OCI-LY7 (cell line): ENCODE measurements at regions not wholly inside any gene's neighbourhood (a gene's known extent, or its start where the extent isn't known, plus 50 kb on each side); places are given as distances from the start of the nearest gene placed in this dataset.

ENCODE experiments used
- BruUV-seq: library from RNA; stranded (reverse); fragments of 400-500 nt; replicated peaks from 2 replicates; lab custom pipeline; 2021; lab: Mats Ljungman, UMichigan
- CTCF ChIA-PET: fragments of 300-600 bp; sonication (Branson Sonifier 250); formaldehyde crosslinking; loops from one replicate; lab custom pipeline; 2022; ENCODE audit warnings: antibody characterized with exemption; ENCODE audit not compliant: unreplicated experiment; lab: Charles Lee
- POLR2A ChIA-PET: fragments of 300-600 bp; sonication (Branson Sonifier 250); formaldehyde crosslinking; loops from one replicate; lab custom pipeline; 2022; ENCODE audit warnings: antibody characterized with exemption; lab: Charles Lee
- DNase-seq: peaks from one replicate; pipeline ENCODE4 v3.0.0-alpha.2; 2015; ENCODE audit warnings: low spot score
- H2AFZ ChIP-seq: fragments of 200-600 bp; sonication (generic), shearing (Covaris generic); 2 replicates; pipeline ENCODE4 v1.6.1; 2014; ENCODE audit warnings: mild to moderate bottlenecking, antibody characterized with exemption, low read length, moderate library complexity
- H3K27ac ChIP-seq: fragments of 200-600 bp; sonication (generic); 2 replicates; pipeline ENCODE4 v1.5.1; 2014; ENCODE audit warnings: mixed run types, low read depth, mild to moderate bottlenecking, moderate library complexity, low read length, inconsistent platforms; ENCODE audit not compliant: poor library complexity, severe bottlenecking
- H3K36me3 ChIP-seq: fragments of 200-600 bp; sonication (generic); 2 replicates; pipeline ENCODE4 v1.6.1; 2014; ENCODE audit warnings: mild to moderate bottlenecking, antibody characterized with exemption, low read length, moderate library complexity, mixed read lengths; ENCODE audit not compliant: insufficient read depth
- H3K4me1 ChIP-seq: fragments of 200-600 bp; sonication (generic); 2 replicates; pipeline ENCODE4 v1.5.1; 2014; ENCODE audit warnings: mild to moderate bottlenecking, low read length; ENCODE audit not compliant: insufficient read depth, poor library complexity, severe bottlenecking
- H3K4me2 ChIP-seq: fragments of 200-600 bp; sonication (generic); 2 replicates; pipeline ENCODE4 v1.6.1; 2014; ENCODE audit warnings: mild to moderate bottlenecking, low read length
- H3K4me3 ChIP-seq: fragments of 200-600 bp; sonication (generic); 2 replicates; pipeline ENCODE4 v1.5.1; 2014; ENCODE audit warnings: mild to moderate bottlenecking, low read depth, low read length; ENCODE audit not compliant: poor library complexity, severe bottlenecking
- H3K79me2 ChIP-seq: fragments of 200-600 bp; sonication (generic); 2 replicates; pipeline ENCODE4 v1.6.1; 2016; ENCODE audit warnings: low read depth, mild to moderate bottlenecking, low read length, moderate library complexity, mixed read lengths; ENCODE audit not compliant: insufficient read depth
- H3K9me2 ChIP-seq: fragments of 200-600 bp; sonication (generic); 2 replicates; pipeline ENCODE4 v1.6.1; 2016; ENCODE audit warnings: mild to moderate bottlenecking, low read length, mixed read lengths; ENCODE audit not compliant: insufficient read depth
- H3K9me3 ChIP-seq: fragments of 200-600 bp; sonication (generic); 2 replicates; pipeline ENCODE4 v1.6.1; 2014; ENCODE audit warnings: mild to moderate bottlenecking, mixed run types, low read length, mixed read lengths
- H4K20me1 ChIP-seq: fragments of 200-600 bp; sonication (generic); 2 replicates; pipeline ENCODE4 v1.6.1; 2014; ENCODE audit warnings: mild to moderate bottlenecking, antibody characterized with exemption, low read length, moderate library complexity, mixed read lengths; ENCODE audit not compliant: insufficient read depth
- EZH2phosphoT487 ChIP-seq: fragments of 200-600 bp; sonication (generic); IDR thresholded peaks from 2 replicates; pipeline ENCODE4 v1.6.1; 2018; ENCODE audit warnings: low read depth, borderline replicate concordance, mild to moderate bottlenecking, mixed run types, antibody characterized with exemption, low read length, moderate library complexity, mixed read lengths
- intact Hi-C: fragments of 100-400 bp; cut with micrococcal nuclease; formaldehyde crosslinking; loops from one replicate; pipeline ENCODE4 v1.10.0; 2022; ENCODE audit not compliant: unreplicated experiment
- TF ChIP-seq, protein P1 (sequence below): fragments of 200-600 bp; sonication (generic); conservative IDR thresholded peaks from 2 replicates; pipeline ENCODE4 v1.5.1; 2014; ENCODE audit warnings: mild to moderate bottlenecking, antibody characterized with exemption, low read length, moderate library complexity, mixed read lengths

DNA sequence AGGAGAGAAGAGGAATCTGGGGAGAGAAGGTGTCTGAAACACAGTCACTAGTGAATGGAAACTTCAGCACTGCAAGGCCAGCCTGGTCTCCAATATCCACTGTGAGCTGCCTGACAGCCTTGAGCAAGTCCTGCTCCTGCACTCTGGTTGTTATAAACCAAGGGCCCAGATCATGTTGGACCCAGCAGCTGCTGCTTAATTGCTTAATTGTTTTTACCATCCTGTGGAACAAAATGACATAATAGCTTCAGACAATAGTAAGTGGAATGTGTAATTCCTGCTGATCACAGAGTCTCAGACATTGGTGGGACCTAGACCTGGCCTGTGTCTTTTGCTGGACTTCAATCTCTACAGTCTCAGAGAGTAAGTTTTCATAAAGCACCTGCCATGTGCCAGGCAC, 833.7 kb downstream of the TFAP2A start:
- ChIA-PET POLR2A (no interaction called here), CTCF (no interaction called here)
- no peak overlapping the region for H2AFZ ChIP-seq
- no peak for DNase-seq
- H3K9me3 ChIP-seq, result no peaks in the 10 kb centered on the region
- H3K36me3 ChIP-seq, result no peaks in the 10 kb centered on the region
- no peak overlapping the region for H3K4me3 ChIP-seq
- no peaks in the 10 kb centered on the region for H3K79me2 ChIP-seq
- no TSS peak for BruUV-seq
- no peak overlapping the region for H3K27ac ChIP-seq
- H3K9me2 ChIP-seq, result no peaks in the 10 kb centered on the region
- intact Hi-C loops, result no loop called here
- no peak for TF ChIP-seq EZH2phosphoT487
- TF ChIP-seq, protein P1, sequence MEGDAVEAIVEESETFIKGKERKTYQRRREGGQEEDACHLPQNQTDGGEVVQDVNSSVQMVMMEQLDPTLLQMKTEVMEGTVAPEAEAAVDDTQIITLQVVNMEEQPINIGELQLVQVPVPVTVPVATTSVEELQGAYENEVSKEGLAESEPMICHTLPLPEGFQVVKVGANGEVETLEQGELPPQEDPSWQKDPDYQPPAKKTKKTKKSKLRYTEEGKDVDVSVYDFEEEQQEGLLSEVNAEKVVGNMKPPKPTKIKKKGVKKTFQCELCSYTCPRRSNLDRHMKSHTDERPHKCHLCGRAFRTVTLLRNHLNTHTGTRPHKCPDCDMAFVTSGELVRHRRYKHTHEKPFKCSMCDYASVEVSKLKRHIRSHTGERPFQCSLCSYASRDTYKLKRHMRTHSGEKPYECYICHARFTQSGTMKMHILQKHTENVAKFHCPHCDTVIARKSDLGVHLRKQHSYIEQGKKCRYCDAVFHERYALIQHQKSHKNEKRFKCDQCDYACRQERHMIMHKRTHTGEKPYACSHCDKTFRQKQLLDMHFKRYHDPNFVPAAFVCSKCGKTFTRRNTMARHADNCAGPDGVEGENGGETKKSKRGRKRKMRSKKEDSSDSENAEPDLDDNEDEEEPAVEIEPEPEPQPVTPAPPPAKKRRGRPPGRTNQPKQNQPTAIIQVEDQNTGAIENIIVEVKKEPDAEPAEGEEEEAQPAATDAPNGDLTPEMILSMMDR, result no peak
- no peaks in the 10 kb centered on the region for H4K20me1 ChIP-seq
- H3K4me1 ChIP-seq, result no peaks in the 10 kb centered on the region
- no peak overlapping the region for H3K4me2 ChIP-seq

- no peak overlapping the region for H3K4me2 ChIP-seq
- H3K9me3 ChIP-seq, result no peaks in the 10 kb centered on the region
- POLR2A ChIA-PET, result interaction anchor here (0.5 kb wide), 1 partner anchor 553 kb away, joined by 3 read pairs; no protein-coding TSS in a partner anchor
- no peak overlapping the region for H3K27ac ChIP-seq
- no peak overlapping the region for H2AFZ ChIP-seq
- no peak for TF ChIP-seq EZH2phosphoT487
- TF ChIP-seq, protein P1, result no peak
- H3K4me3 ChIP-seq, result no peak overlapping the region
- no peak for DNase-seq
- CTCF ChIA-PET, result no interaction called here
- no peaks in the 10 kb centered on the region for H3K9me2 ChIP-seq
- no peaks in the 10 kb centered on the region for H4K20me1 ChIP-seq
- intact Hi-C loops, result no loop called here
- no peaks in the 10 kb centered on the region for H3K36me3 ChIP-seq
- no peaks in the 10 kb centered on the region for H3K4me1 ChIP-seq
- H3K79me2 ChIP-seq, result no peaks in the 10 kb centered on the region
- no TSS peak for BruUV-seq
These were observed 838.4 kb downstream of the TFAP2A start for GRCh38 chr6:9576521-9576920.

DNA sequence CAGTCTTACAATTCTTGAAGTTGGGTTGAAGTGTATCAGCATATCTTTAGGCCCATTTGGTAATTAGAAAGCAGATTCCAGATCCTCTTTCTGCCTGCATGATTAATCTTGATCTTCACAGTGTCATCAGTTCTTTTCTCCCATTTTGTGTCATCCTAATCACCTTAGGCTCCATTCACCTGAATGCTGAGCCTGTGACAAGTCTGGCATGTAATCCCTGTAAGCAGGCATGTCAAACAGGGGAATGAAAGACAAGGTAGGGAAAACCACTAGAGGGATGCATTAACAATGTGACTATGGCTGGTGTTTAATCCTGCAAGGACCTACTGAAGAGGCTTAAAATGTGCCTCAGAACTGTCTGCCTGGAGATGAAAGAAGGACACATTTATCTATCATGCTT, 848.8 kb downstream of the TFAP2A start:
- CTCF ChIA-PET, result no interaction called here
- BruUV-seq, result no TSS peak

More for the DNA sequence above, 848.8 kb downstream of the TFAP2A start:
- Histone ChIP-seq H3K4me3 (no peak overlapping the region), H3K27ac (no peak overlapping the region), H3K9me3 (no peaks in the 10 kb centered on the region), H3K4me2 (no peak overlapping the region), H3K9me2 (no peaks in the 10 kb centered on the region), H3K36me3 (no peaks in the 10 kb centered on the region), H4K20me1 (no peaks in the 10 kb centered on the region), H2AFZ (no peak overlapping the region), H3K79me2 (no peaks in the 10 kb centered on the region), H3K4me1 (no peaks in the 10 kb centered on the region)
- no peak for DNase-seq
- POLR2A ChIA-PET, result interaction anchor here (0.6 kb wide), 1 partner anchor 860 kb away, joined by 3 read pairs; no protein-coding TSS in a partner anchor
- intact Hi-C loops, result no loop called here
- no peak for TF ChIP-seq EZH2phosphoT487
- TF ChIP-seq, protein P1, result no peak
